ENCODE measurements at regions not wholly inside any gene's neighbourhood (a gene's known extent, or its start where the extent isn't known, plus 50 kb on each side); places are given as distances from the start of the nearest gene placed in this dataset.

DNA sequence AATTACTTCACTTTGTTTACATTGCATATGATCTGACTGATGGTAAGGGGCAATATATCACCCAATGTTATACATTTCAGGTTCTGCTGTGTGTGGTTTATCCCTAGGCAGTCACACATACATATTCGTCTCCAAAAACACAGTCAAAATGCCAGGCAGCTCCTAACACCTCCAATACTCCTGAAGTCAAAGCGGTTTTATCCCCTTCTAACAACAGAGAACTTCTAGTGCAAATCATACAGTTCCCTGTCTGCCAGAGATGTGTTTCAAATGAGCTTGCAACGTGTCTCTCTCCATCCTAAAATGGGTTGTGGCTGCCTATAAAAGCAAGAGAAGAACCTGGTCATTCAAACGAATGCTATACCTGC is 328.9 kb downstream of the ELAVL2 start:
- H3K4me3 ChIP-seq (ENCODE audit: low read depth, low read length): no peak overlapping the region
- no peak for DNase-seq (ENCODE audit: low read depth)
- TF ChIP-seq POLR2A (IDR thresholded peaks at IDR 0.05; ENCODE audit: extremely low read depth, insufficient read length) (no peak), MYC (IDR thresholded peaks at IDR 0.05; ENCODE audit: low read depth, low read length) (no peak)
- TF ChIP-seq, protein P1, sequence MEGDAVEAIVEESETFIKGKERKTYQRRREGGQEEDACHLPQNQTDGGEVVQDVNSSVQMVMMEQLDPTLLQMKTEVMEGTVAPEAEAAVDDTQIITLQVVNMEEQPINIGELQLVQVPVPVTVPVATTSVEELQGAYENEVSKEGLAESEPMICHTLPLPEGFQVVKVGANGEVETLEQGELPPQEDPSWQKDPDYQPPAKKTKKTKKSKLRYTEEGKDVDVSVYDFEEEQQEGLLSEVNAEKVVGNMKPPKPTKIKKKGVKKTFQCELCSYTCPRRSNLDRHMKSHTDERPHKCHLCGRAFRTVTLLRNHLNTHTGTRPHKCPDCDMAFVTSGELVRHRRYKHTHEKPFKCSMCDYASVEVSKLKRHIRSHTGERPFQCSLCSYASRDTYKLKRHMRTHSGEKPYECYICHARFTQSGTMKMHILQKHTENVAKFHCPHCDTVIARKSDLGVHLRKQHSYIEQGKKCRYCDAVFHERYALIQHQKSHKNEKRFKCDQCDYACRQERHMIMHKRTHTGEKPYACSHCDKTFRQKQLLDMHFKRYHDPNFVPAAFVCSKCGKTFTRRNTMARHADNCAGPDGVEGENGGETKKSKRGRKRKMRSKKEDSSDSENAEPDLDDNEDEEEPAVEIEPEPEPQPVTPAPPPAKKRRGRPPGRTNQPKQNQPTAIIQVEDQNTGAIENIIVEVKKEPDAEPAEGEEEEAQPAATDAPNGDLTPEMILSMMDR (IDR thresholded peaks at IDR 0.05; ENCODE audit: low read depth, low read length): no peak
- TF ChIP-seq, protein P2, sequence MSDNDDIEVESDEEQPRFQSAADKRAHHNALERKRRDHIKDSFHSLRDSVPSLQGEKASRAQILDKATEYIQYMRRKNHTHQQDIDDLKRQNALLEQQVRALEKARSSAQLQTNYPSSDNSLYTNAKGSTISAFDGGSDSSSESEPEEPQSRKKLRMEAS (IDR thresholded peaks at IDR 0.05; ENCODE audit: low read depth, low read length): no peak

DNA sequence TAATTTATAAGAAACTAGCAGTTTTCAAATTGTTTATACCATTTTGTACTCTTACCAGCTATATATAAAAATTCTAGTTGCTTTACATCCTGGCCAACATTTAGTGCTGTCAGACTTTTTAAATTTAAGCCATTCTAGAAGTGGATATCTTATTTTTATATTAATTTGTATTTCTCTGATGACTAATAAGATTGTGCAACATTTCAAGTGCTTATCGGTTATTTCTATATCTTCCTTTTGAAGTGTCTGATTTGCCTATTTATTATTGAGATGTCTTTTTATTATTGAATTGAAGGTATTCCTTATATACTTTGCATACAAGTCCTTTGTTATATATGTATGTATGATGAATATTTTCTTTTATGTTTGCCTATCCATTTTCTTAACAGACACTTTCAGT is 324.0 kb downstream of the ELAVL2 start:
- no peak overlapping the region for H3K4me3 ChIP-seq (ENCODE audit: low read depth, low read length)
- TF ChIP-seq POLR2A (IDR thresholded peaks at IDR 0.05; ENCODE audit: extremely low read depth, insufficient read length) (no peak), MYC (IDR thresholded peaks at IDR 0.05; ENCODE audit: low read depth, low read length) (no peak)
- TF ChIP-seq, protein P2 (IDR thresholded peaks at IDR 0.05; ENCODE audit: low read depth, low read length): no peak
- TF ChIP-seq, protein P1 (IDR thresholded peaks at IDR 0.05; ENCODE audit: low read depth, low read length): no peak
- no peak for DNase-seq (ENCODE audit: low read depth)

DNA sequence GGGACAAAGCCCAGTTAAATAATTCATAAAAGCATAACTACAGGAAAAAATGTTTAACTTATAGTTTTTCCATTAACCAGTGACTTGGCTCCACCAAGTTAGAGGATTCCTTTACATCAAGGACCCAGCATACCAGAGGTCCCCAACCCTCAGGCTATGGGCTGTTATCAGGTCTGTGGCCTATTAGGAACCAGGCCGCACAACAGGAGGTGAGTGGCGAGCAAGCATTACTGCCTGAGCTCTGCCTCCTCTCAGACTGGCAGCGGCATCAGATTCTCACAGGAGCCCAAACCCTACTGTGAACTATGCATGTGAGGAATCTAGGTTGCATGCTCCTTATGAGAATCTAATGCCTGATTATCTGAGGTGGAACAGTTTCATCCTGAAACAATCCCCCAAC is 303.1 kb downstream of the ELAVL2 start:
- no peak overlapping the region for H3K4me3 ChIP-seq (ENCODE audit: low read depth, low read length)
- TF ChIP-seq, protein P2 (IDR thresholded peaks at IDR 0.05; ENCODE audit: low read depth, low read length): no peak
- TF ChIP-seq POLR2A (IDR thresholded peaks at IDR 0.05; ENCODE audit: extremely low read depth, insufficient read length) (no peak), MYC (IDR thresholded peaks at IDR 0.05; ENCODE audit: low read depth, low read length) (no peak)
- TF ChIP-seq, protein P1 (IDR thresholded peaks at IDR 0.05; ENCODE audit: low read depth, low read length): no peak
- DNase-seq (ENCODE audit: low read depth): no peak

DNA sequence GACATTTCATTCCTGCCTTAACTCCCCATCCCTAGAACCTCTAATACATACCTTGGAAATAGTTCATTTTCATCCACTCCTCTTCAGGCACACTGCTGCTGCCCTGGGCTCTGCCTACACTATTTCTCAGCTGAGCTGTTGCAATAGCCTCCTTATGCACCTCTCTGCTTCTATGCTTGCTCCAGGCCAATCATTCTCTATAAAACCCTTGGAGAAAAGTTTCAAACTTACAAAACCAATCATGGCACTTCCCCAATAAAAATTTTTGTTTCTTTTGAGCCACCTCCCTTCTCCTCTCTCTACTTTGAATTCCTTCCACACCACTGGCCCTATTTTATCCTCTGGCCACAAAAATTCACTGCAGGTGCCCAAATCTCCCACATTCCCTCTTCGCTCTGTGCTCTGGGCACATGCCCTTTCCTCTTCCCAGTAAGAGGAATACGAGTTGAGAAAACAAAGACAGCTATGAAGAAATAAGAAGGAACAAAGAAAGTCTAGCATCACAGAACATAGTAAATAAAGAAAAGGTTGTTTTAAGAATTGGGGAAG is 301.4 kb downstream of the ELAVL2 start:
- TF ChIP-seq, protein P2 (IDR thresholded peaks at IDR 0.05; ENCODE audit: low read depth, low read length): no peak
- no peak for TF ChIP-seq POLR2A (IDR thresholded peaks at IDR 0.05; ENCODE audit: extremely low read depth, insufficient read length)
- no peak for TF ChIP-seq MYC (IDR thresholded peaks at IDR 0.05; ENCODE audit: low read depth, low read length)
- TF ChIP-seq, protein P1 (IDR thresholded peaks at IDR 0.05; ENCODE audit: low read depth, low read length): no peak

DNA sequence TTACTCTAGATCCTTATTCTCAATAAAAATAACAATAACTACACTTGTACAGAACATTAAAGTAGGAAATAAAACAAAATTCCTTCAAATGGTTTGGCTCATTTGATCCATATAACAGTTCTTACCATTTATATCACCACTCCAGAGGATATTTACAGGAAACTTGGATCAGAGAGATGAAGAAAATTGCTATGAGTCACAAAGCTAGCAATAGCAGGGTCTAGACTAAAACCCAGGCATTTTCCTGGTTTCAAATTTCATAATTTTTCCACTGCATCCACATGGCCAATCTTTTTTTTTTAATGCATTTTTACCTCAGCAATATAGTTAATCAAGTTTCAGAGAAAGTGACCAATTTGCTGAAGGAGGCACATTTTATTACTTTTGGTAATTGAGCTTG is 299.2 kb downstream of the ELAVL2 start:
- no peak for DNase-seq (ENCODE audit: low read depth)
- no peak overlapping the region for H3K4me3 ChIP-seq (ENCODE audit: low read depth, low read length)
- TF ChIP-seq MYC (IDR thresholded peaks at IDR 0.05; ENCODE audit: low read depth, low read length): no peak
- TF ChIP-seq, protein P2 (IDR thresholded peaks at IDR 0.05; ENCODE audit: low read depth, low read length): no peak
- no peak for TF ChIP-seq POLR2A (IDR thresholded peaks at IDR 0.05; ENCODE audit: extremely low read depth, insufficient read length)
- TF ChIP-seq, protein P1 (IDR thresholded peaks at IDR 0.05; ENCODE audit: low read depth, low read length): no peak

More for the DNA sequence above, 301.4 kb downstream of the ELAVL2 start:
- no peak for DNase-seq (ENCODE audit: low read depth)
- H3K4me3 ChIP-seq (ENCODE audit: low read depth, low read length): no peak overlapping the region
